ENCODE measurements at regions not wholly inside any gene's neighbourhood (a gene's known extent, or its start where the extent isn't known, plus 50 kb on each side); places are given as distances from the start of the nearest gene placed in this dataset.

- TF ChIP-seq SUZ12 (IDR thresholded peaks at IDR 0.05) (no peak), BHLHE40 (IDR thresholded peaks at IDR 0.05; ENCODE audit: borderline replicate concordance) (no peak), FOXA1 (IDR thresholded peaks at IDR 0.05) (no peak), ELF4 (IDR thresholded peaks at IDR 0.05) (no peak), HDGF (IDR thresholded peaks at IDR 0.05; ENCODE audit: borderline replicate concordance) (no peak), ARNT (IDR thresholded peaks at IDR 0.05) (no peak), TARDBP (IDR thresholded peaks at IDR 0.05) (no peak), LEF1 (IDR thresholded peaks at IDR 0.05; ENCODE audit: borderline replicate concordance) (no peak), FOXK2 (IDR thresholded peaks at IDR 0.05) (no peak), FOXM1 (IDR thresholded peaks at IDR 0.05; ENCODE audit: borderline replicate concordance) (no peak), PKNOX1 (IDR thresholded peaks at IDR 0.05) (no peak), NFRKB (IDR thresholded peaks at IDR 0.05) (no peak), SP1 (IDR thresholded peaks at IDR 0.05) (no peak), ZNF384 (IDR thresholded peaks at IDR 0.05) (no peak)
Observed at GRCh38 chr20:7503501-7503900, 436.8 kb downstream of the HAO1 start.
